ENCODE measurements at regions not wholly inside any gene's neighbourhood (a gene's known extent, or its start where the extent isn't known, plus 50 kb on each side); places are given as distances from the start of the nearest gene placed in this dataset.

DNA sequence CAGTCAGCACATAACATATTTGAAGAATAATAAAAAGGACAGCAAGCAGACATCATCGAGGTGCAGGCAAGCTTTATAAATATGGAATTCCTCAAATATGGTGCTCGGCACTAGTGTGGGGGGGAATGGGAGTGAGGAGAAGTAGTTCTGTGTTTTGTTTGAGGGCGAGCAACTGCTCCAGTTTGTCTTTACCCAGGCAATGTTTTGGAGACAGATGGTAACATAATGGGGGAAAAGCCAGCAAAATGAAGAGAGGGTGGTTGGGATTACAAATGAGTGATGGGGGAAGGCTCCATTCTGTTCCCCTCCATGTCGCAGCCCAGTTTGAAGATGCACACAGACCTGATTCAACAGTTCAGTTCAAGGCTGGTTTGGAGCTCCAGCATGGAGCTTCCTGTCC lies 572.9 kb upstream of the DIPK2B start:
- no TSS peak for BruUV-seq (replicated peaks)
- FAIRE-seq (no peak), DNase-seq (ENCODE audit: extremely low read depth in 1 of 4, low spot score in 3 of 4) (no peak), ATAC-seq (no peak)
- H3K27me3 ChIP-seq (ENCODE audit: control insufficient read depth in 2 of 2, insufficient read depth in 2 of 2, low read length in 2 of 2) = no peaks in the 10 kb centered on the region
- H3K27ac ChIP-seq (ENCODE audit: extremely low read depth, low read depth, low read length) = no peak overlapping the region
- intact Hi-C loops (cut with micrococcal nuclease) = no loop called here
- TF ChIP-seq TBP (optimal IDR thresholded peaks at IDR 0.05; ENCODE audit: low read depth, low read length) (no peak), FOXP1 (CRISPR knock-in tag; IDR thresholded peaks at IDR 0.05) (no peak), THRB (CRISPR knock-in tag; conservative IDR thresholded peaks at IDR 0.05) (no peak), KLF16 (IDR thresholded peaks at IDR 0.05) (no peak), DACH1 (IDR thresholded peaks at IDR 0.05; ENCODE audit: partially characterized antibody) (no peak), GMEB1 (CRISPR knock-in tag; IDR thresholded peaks at IDR 0.05) (no peak), ATF1 (CRISPR knock-in tag; IDR thresholded peaks at IDR 0.05) (no peak), ATF1 (tag; IDR thresholded peaks at IDR 0.05) (no peak), ZNF175 (CRISPR knock-in tag; IDR thresholded peaks at IDR 0.05; ENCODE audit: low read depth) (no peak), CGGBP1 (CRISPR knock-in tag; IDR thresholded peaks at IDR 0.05) (no peak)
- TF ChIP-seq, protein P1, sequence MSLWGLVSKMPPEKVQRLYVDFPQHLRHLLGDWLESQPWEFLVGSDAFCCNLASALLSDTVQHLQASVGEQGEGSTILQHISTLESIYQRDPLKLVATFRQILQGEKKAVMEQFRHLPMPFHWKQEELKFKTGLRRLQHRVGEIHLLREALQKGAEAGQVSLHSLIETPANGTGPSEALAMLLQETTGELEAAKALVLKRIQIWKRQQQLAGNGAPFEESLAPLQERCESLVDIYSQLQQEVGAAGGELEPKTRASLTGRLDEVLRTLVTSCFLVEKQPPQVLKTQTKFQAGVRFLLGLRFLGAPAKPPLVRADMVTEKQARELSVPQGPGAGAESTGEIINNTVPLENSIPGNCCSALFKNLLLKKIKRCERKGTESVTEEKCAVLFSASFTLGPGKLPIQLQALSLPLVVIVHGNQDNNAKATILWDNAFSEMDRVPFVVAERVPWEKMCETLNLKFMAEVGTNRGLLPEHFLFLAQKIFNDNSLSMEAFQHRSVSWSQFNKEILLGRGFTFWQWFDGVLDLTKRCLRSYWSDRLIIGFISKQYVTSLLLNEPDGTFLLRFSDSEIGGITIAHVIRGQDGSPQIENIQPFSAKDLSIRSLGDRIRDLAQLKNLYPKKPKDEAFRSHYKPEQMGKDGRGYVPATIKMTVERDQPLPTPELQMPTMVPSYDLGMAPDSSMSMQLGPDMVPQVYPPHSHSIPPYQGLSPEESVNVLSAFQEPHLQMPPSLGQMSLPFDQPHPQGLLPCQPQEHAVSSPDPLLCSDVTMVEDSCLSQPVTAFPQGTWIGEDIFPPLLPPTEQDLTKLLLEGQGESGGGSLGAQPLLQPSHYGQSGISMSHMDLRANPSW (CRISPR knock-in tag; IDR thresholded peaks at IDR 0.05) = no peak
- H3K4me2 ChIP-seq (ENCODE audit: insufficient read depth, low read length) = no peak overlapping the region
- H3K9ac ChIP-seq (ENCODE audit: insufficient read depth in 1 of 2, low read depth in 2 of 2, low read length in 2 of 2) = no peak overlapping the region
- CTCF ChIA-PET (ENCODE audit: low intra/inter-chr PET ratio) = no interaction called here
- H4K20me1 ChIP-seq (replicated peaks; ENCODE audit: control insufficient read depth, insufficient read depth, low read length) = no peaks in the 10 kb centered on the region
- in situ Hi-C loops (cut with MboI) = no loop called here
- H2AFZ ChIP-seq (ENCODE audit: low read depth, low read length) = no peak overlapping the region
- POLR2A ChIA-PET = no interaction called here
- WGBS (ENCODE audit: insufficient coverage, low coverage, missing lambda C conversion rate) = 30% methylated on average over 3 of the region's 4 CpGs
- no peaks in the 10 kb centered on the region for H3K36me3 ChIP-seq (ENCODE audit: control insufficient read depth, insufficient read depth, low read length)
- no peak overlapping the region for H3K4me3 ChIP-seq
- H3K79me2 ChIP-seq (ENCODE audit: control insufficient read depth, insufficient read depth, low read length) = peaks cover 10% of the 10 kb centered on the region
- no peaks in the 10 kb centered on the region; a peak in 2 of 5 replicates for H3K4me1 ChIP-seq (replicated peaks in 1 of 2; ENCODE audit: control insufficient read depth in 2 of 2, insufficient read depth in 2 of 2, low read length in 2 of 2)
- no peaks in the 10 kb centered on the region for H3K9me1 ChIP-seq (ENCODE audit: control insufficient read depth, insufficient read depth, low read length)
- no peaks in the 10 kb centered on the region for H3K9me3 ChIP-seq (replicated peaks; ENCODE audit: control insufficient read depth, insufficient read depth, low read depth, low read length)
